CD4-positive, CD25-positive, alpha-beta regulatory T cell (primary cell): ENCODE measurements at regions not wholly inside any gene's neighbourhood (a gene's known extent, or its start where the extent isn't known, plus 50 kb on each side); places are given as distances from the start of the nearest gene placed in this dataset.
A peak's percentile ranks its signal among the peaks of the same experiment; 100 is the strongest.
"Not testable (repeated sequence)": the region's sequence is repeated elsewhere in the genome, so short reads cannot be mapped to it uniquely, and the experiment has no call there.

ENCODE experiments used
- ATAC-seq, 2 donors: fragments of 150-1000 bp; cut with Tn5 transposase; one replicate each; pipeline ENCODE4 v1.10.0; 2021; ENCODE audit warnings: low read depth in 2 of 2, moderate number of reproducible peaks in 2 of 2, moderate library complexity in 1 of 2
- DNase-seq, 3 donors: peaks; one replicate each; pipeline versions ENCODE4 v3.0.0 to v3.0.0-alpha.2; 2012 to 2022; ENCODE audit warnings: mixed read lengths in 1 of 3
- H3K27ac ChIP-seq: one replicate; pipeline ENCODE4 v1.7.0; 2013; ENCODE audit warnings: mild to moderate bottlenecking, low read length; ENCODE audit not compliant: insufficient read depth, poor library complexity, severe bottlenecking
- H3K27me3 ChIP-seq: one replicate; pipeline ENCODE4 v1.7.0; 2013; ENCODE audit warnings: low read length; ENCODE audit not compliant: control insufficient read depth, insufficient read depth
- H3K36me3 ChIP-seq: one replicate; pipeline ENCODE4 v1.7.0; 2013; ENCODE audit warnings: mild to moderate bottlenecking, low read length, moderate library complexity; ENCODE audit not compliant: control insufficient read depth, insufficient read depth
- H3K4me1 ChIP-seq: 2 replicates; pipeline ENCODE4 v1.7.0; 2013; ENCODE audit warnings: mild to moderate bottlenecking, low read length; ENCODE audit not compliant: insufficient read depth, control insufficient read depth, poor library complexity, severe bottlenecking
- H3K4me3 ChIP-seq: one replicate; pipeline ENCODE4 v1.7.0; 2013; ENCODE audit warnings: low read depth, mild to moderate bottlenecking, low read length, moderate library complexity
- H3K9me3 ChIP-seq, 2 experiments: 1 replicate in 1 of 2; 2 replicates in 1 of 2; pipeline ENCODE4 v1.7.0; 2013; ENCODE audit warnings: low read length in 2 of 2, mild to moderate bottlenecking in 1 of 2, moderate library complexity in 1 of 2; ENCODE audit not compliant: control insufficient read depth in 2 of 2
- H3K27ac Mint-ChIP-seq, 3 donors: one replicate each; pipeline ENCODE4 v1.8.0; 2020 to 2022; ENCODE audit warnings: mild to moderate bottlenecking in 3 of 3, mixed read lengths in 3 of 3, moderate library complexity in 2 of 3
- H3K27me3 Mint-ChIP-seq: one replicate; pipeline ENCODE4 v1.8.0; 2022; ENCODE audit warnings: mild to moderate bottlenecking, mixed read lengths
- H3K36me3 Mint-ChIP-seq: one replicate; pipeline ENCODE4 v1.8.0; 2020; ENCODE audit warnings: mixed read lengths
- H3K4me1 Mint-ChIP-seq, 4 donors: one replicate each; pipeline ENCODE4 v1.8.0; 2020 to 2022; ENCODE audit warnings: mixed read lengths in 4 of 4, mild to moderate bottlenecking in 1 of 4
- H3K4me3 Mint-ChIP-seq, 4 donors: one replicate each; pipeline ENCODE4 v1.8.0; 2020 to 2022; ENCODE audit warnings: mild to moderate bottlenecking in 4 of 4, mixed read lengths in 4 of 4, moderate library complexity in 3 of 4
- H3K9me3 Mint-ChIP-seq, 7 donors: one replicate each; pipeline ENCODE4 v1.8.0; 2020 to 2022; ENCODE audit warnings: mixed read lengths in 7 of 7, mild to moderate bottlenecking in 3 of 7, moderate library complexity in 2 of 7

DNA sequence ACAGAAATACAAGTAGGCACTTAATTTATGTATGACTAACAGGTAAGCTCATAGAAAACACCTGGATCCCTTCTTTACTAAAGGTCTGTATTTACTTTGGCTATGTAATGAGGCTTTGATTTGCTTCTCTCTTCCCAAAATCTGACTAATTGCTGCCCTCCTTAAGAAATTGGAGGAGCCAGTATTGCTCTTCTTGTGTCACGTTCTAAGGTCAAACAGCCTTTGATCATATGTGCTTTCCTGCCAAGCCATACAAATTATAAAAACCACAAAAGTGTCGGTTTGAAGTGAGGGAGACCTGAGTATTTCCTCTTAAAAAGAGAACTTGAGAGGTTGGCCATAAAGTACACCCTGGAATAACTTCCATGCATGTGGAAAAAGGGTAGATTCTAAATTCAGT is 112.1 kb upstream of the MB21D2 start:
- Mint-ChIP-seq H3K9me3 (no peaks in the 10 kb centered on the region), H3K4me1 (peaks cover 0 to 7% (median 2%) of the 10 kb centered on the region in 4 donors), H3K4me3 (no peak overlapping the region), H3K27me3 (no peaks in the 10 kb centered on the region), H3K27ac (no peak overlapping the region), H3K36me3 (no peaks in the 10 kb centered on the region)
- Histone ChIP-seq H3K27ac (no peak overlapping the region), H3K27me3 (no peaks in the 10 kb centered on the region), H3K4me3 (no peak overlapping the region), H3K4me1 (no peaks in the 10 kb centered on the region), H3K9me3 (no peaks in the 10 kb centered on the region), H3K36me3 (no peaks in the 10 kb centered on the region)
- ATAC-seq (no peak), DNase-seq (peak in 1 of 3 donors; percentile 7)

DNA sequence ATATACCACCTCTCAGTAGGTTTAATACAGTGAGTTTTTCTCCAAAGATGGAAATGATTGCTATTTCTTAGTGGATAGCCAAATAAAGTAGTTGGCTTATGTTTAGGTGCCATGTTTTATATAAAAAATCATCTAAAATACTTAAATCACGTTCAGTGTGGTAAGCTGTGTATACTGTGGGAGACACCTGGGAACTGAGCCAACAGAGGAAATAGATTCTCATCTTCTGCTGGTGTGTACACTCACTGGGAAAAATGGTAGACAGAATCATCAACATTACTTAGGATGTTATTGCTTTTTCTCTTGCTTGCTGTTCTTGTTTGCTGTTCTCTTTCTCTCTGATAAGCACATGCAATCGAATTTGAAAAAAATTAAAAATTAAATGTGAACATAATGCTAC is 112.6 kb upstream of the MB21D2 start:
- Mint-ChIP-seq H3K27me3 (no peaks in the 10 kb centered on the region), H3K4me1 (peaks cover 0 to 7% (median 2%) of the 10 kb centered on the region in 4 donors), H3K36me3 (no peaks in the 10 kb centered on the region), H3K9me3 (no peaks in the 10 kb centered on the region), H3K4me3 (no peak overlapping the region), H3K27ac (no peak overlapping the region)
- Histone ChIP-seq H3K9me3 (no peaks in the 10 kb centered on the region), H3K27me3 (no peaks in the 10 kb centered on the region), H3K4me1 (no peaks in the 10 kb centered on the region), H3K36me3 (no peaks in the 10 kb centered on the region), H3K4me3 (no peak overlapping the region), H3K27ac (no peak overlapping the region)
- DNase-seq (no peak), ATAC-seq (no peak)

DNA sequence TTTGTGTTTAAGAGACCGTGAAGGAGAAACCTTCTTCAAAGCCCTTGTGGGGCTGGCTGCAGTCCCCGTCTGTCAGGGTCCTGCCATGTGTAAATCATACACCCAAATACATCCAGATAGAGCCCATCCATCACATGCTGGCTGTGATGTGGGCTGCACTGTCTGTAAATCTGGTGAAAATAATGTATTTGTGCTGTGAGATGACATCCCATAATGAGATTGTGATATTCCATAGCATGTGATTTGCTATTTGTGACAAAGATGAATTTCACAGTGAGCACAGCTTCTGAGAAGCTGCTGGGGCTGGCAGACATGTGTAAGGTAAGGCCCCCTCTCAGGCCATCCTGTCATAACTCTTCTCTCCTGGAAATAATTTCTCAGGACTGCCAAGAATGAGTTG is 114.3 kb upstream of the MB21D2 start:
- Histone ChIP-seq H3K36me3 (no peaks in the 10 kb centered on the region), H3K9me3 (no peaks in the 10 kb centered on the region), H3K4me3 (no peak overlapping the region), H3K4me1 (no peaks in the 10 kb centered on the region), H3K27ac (no peak overlapping the region), H3K27me3 (no peaks in the 10 kb centered on the region)
- ATAC-seq (no peak), DNase-seq (no peak)
- H3K36me3 Mint-ChIP-seq = no peaks in the 10 kb centered on the region
- H3K27me3 Mint-ChIP-seq = no peaks in the 10 kb centered on the region
- peaks cover 0 to 2% (median 0%) of the 10 kb centered on the region in 7 donors for H3K9me3 Mint-ChIP-seq
- no peak overlapping the region for H3K27ac Mint-ChIP-seq
- peaks cover 0 to 7% (median 2%) of the 10 kb centered on the region in 4 donors for H3K4me1 Mint-ChIP-seq
- no peak overlapping the region for H3K4me3 Mint-ChIP-seq

DNA sequence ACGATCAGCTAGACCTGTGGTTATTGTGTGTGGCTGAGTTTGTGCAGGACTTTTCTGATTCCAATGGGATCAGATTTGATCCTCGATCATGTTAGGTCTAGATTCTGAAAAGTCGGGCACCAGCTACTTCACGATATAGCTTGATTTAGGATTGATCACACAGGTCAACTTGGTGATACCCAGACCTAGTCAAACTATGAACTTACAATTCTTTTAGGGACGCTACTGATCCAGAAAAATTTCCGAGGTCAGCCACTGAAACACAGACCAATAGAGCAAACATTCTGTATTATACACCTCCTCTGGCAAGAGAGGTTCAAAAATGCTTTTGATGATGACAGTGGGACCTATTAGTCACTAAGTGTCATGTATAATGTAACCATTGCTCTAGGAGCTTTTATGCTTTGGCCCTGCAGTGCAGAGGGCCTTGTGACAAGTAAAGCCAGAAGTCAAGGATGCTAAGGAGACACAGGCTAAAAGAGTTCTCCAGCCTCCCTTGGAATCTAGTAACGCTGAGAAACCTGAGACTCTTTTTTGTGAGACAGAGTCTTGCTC is 115.6 kb upstream of the MB21D2 start:
- no peak for ATAC-seq
- no peaks in the 10 kb centered on the region for H3K36me3 Mint-ChIP-seq
- DNase-seq = no peak
- no peaks in the 10 kb centered on the region for H3K27me3 ChIP-seq
- H3K27ac ChIP-seq = no peak overlapping the region
- H3K27me3 Mint-ChIP-seq = no peaks in the 10 kb centered on the region
- H3K27ac Mint-ChIP-seq = no peak overlapping the region
- H3K36me3 ChIP-seq = no peaks in the 10 kb centered on the region
- H3K9me3 ChIP-seq = no peaks in the 10 kb centered on the region
- H3K4me3 ChIP-seq = no peak overlapping the region
- peaks cover 0 to 7% (median 2%) of the 10 kb centered on the region in 4 donors for H3K4me1 Mint-ChIP-seq
- H3K4me3 Mint-ChIP-seq = no peak overlapping the region
- peaks cover 0 to 6% (median 1%) of the 10 kb centered on the region in 7 donors for H3K9me3 Mint-ChIP-seq
- H3K4me1 ChIP-seq = no peaks in the 10 kb centered on the region

DNA sequence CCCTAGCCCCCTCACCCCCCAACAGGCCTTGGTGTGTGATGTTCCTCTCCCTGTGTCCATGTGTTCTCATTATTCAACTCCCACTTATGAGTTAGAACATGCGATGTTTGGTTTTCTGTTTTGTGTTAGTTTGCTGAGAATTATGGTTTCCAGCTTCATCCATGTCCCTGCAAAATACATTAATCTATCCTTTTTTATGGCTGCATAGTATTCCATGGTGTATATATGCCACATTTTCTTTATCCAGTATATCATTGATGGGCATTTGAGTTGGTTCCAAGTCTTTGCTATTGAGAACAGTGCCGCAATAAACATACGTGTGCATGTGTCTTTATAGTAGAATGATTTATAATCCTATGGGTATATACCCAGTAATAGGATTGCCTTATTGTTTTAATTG is 120.2 kb upstream of the MB21D2 start:
- not testable (repeated sequence) for H3K36me3 Mint-ChIP-seq, H3K27me3 ChIP-seq, H3K9me3 ChIP-seq, H3K4me1 Mint-ChIP-seq, H3K27ac ChIP-seq, H3K4me3 ChIP-seq, H3K27me3 Mint-ChIP-seq, H3K36me3 ChIP-seq, H3K4me3 Mint-ChIP-seq, ATAC-seq, H3K9me3 Mint-ChIP-seq, H3K27ac Mint-ChIP-seq, DNase-seq, H3K4me1 ChIP-seq

DNA sequence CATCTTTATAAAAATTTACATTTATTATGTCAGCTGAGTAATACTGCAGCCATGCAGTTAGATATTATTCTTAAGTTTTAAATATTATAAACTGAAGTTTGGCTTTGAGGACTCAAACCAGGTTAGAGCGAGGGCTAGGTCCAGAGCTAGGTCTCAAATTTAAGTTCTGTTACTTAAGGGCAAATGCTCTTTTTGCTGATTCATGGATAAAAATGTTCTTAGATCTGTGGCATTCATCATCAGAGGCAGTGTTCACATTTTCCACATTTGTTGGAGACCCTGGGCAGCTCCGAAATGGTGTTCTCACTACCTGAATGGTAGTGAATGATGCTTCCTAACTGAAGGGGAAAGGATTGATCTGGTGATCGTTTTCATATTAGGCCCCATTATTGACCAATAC is 121.4 kb upstream of the MB21D2 start:
- Mint-ChIP-seq H3K27me3 (peaks cover 4% of the 10 kb centered on the region), H3K36me3 (no peaks in the 10 kb centered on the region), H3K9me3 (peaks cover 0 to 7% (median 1%) of the 10 kb centered on the region in 7 donors), H3K4me3 (no peak overlapping the region), H3K27ac (no peak overlapping the region), H3K4me1 (no peaks in the 10 kb centered on the region)
- ATAC-seq (no peak), DNase-seq (no peak)
- no peaks in the 10 kb centered on the region for H3K9me3 ChIP-seq
- H3K4me1 ChIP-seq = no peaks in the 10 kb centered on the region
- no peaks in the 10 kb centered on the region for H3K27me3 ChIP-seq
- H3K36me3 ChIP-seq = no peaks in the 10 kb centered on the region
- H3K4me3 ChIP-seq = no peak overlapping the region
- no peak overlapping the region for H3K27ac ChIP-seq

DNA sequence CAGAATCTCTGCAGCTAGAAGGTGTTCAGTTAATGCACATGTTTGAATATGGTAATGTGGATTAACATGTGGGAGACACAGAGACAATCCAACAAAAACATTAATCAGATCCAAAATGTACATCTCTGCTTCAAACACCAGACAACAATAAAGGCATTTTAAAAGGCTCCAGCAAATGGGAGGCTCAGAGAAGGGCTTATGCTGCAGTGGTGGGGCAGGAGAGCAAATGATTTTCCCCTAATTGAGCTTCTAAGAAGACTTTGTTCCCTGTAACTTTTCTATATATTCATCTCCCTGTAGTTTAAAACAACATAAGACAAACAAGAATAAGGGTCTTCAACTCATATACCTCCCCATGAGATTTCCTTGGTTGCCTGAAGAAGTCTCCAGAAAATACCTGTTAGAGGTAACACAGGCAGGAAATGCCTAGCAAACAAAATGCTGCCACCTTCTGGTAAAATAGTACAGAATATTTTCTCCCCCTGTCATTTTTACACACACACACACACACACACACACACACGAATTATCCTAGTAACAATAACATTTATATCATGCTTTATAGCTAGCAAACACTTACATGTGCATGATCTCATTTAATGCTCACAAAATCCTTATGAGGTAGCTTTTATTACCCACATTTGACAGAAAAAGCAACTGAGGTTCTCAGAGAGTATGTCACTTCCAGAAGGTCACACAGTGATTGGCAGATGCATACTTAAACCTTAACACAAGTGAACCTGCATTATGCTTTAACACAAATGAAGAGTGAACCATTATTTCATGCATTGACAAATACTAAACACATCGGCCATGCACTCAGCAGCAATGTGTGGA is 123.4 kb upstream of the MB21D2 start:
- H3K4me1 ChIP-seq = no peaks in the 10 kb centered on the region
- H3K4me1 Mint-ChIP-seq = no peaks in the 10 kb centered on the region
- H3K27ac Mint-ChIP-seq = peak overlapping the region in 1 of 3 donors; percentile 60
- peaks cover 0 to 7% (median 0%) of the 10 kb centered on the region in 7 donors for H3K9me3 Mint-ChIP-seq
- H3K4me3 Mint-ChIP-seq = no peak overlapping the region
- no peaks in the 10 kb centered on the region for H3K36me3 Mint-ChIP-seq
- H3K27me3 Mint-ChIP-seq = peaks cover 4% of the 10 kb centered on the region
- no peaks in the 10 kb centered on the region for H3K27me3 ChIP-seq
- H3K4me3 ChIP-seq = no peak overlapping the region
- H3K36me3 ChIP-seq = no peaks in the 10 kb centered on the region
- ATAC-seq = peak in 1 of 2 donors; percentile 40
- no peak overlapping the region for H3K27ac ChIP-seq
- DNase-seq = peak in 2 of 3 donors; percentile 51 to 55
- no peaks in the 10 kb centered on the region for H3K9me3 ChIP-seq

DNA sequence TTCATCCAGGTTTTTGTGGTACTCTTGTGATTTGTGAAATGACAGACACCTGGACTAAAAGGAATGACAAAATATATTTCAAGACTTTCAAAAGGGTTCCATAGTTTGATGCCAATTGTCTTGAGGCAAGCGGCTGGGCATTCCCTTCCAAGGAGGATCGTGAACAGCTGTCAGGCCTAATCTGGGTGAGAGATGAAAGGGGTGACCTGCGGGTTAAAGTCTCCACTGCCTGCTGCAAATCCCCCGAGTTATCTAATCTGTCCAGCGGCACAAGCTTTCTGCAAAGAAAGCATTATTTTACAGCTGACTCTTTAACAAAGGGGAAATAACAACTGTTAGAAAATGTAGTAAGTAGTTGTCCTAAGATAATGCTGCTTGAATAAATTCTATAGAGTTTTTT is 128.7 kb upstream of the MB21D2 start:
- no peaks in the 10 kb centered on the region for H3K4me1 Mint-ChIP-seq
- ATAC-seq (no peak), DNase-seq (no peak)
- H3K4me3 Mint-ChIP-seq = no peak overlapping the region
- Histone ChIP-seq H3K9me3 (no peaks in the 10 kb centered on the region), H3K27me3 (no peaks in the 10 kb centered on the region), H3K27ac (no peak overlapping the region), H3K4me1 (no peaks in the 10 kb centered on the region), H3K36me3 (no peaks in the 10 kb centered on the region), H3K4me3 (no peak overlapping the region)
- H3K9me3 Mint-ChIP-seq = peaks cover 0 to 1% (median 0%) of the 10 kb centered on the region in 7 donors
- peaks cover 8% of the 10 kb centered on the region for H3K27me3 Mint-ChIP-seq
- H3K36me3 Mint-ChIP-seq = no peaks in the 10 kb centered on the region
- H3K27ac Mint-ChIP-seq = no peak overlapping the region
